ENCODE measurements at regions not wholly inside any gene's neighbourhood (a gene's known extent, or its start where the extent isn't known, plus 50 kb on each side); places are given as distances from the start of the nearest gene placed in this dataset.

DNA sequence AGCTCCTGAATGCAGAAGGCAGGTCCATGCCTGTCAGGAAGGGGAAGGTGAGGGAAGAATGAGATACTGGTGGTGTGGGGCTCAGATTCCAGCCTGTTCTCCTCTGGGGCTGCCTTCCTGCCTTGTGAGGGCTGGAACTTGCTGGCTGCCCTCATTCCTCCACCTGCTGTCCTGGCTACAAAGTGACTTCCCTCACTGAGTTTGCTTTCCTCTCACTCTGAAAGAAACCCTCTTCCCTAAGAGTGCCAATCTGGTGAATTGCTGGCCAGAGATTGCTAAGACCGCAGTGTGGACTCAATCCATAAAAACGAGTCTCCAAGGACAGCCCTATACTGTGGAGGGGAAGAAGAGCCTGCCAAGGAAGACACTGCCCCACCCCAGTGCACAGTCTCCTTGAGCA is 664.4 kb upstream of the HS6ST1 start:
- no peak for DNase-seq (ENCODE audit: low spot score)

DNA sequence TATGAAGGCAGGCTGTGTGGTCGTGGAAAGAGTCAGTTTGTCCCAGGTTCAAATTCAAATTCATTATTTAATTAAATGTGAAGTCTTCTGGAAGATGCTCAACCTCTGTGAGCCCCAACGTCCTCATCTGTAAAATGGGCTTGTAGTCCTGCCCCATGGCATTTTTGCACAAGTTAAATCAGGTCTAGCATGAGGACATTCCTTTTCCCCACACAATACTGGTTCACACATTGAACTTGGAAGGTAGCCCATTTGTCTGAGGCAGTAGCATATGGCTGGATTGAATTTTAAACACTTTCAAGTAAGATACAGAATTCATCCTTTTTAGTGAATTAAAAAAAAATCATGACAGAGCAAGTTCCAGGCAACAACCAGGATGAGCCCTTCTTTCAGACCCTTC is 665.4 kb upstream of the HS6ST1 start:
- DNase-seq (ENCODE audit: low spot score): no peak

DNA sequence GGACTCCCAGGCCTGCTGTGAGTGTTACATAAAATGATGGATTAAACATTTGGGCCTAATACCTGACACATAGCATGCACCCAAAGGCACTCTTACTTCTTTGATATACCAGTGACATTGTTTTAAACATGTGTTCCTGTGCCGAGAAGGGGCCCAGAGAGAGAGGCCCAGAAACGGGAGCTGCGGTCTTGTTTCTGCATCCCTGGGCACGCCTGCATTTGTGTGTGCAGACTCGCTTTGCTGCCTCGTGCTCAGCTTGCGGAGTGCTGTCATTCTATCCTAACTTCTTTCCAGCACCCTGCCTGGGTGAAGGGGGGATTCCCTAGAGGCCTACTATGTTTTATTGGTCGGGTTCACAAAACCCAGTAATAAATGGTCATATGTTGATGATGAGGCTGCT is 666.2 kb upstream of the HS6ST1 start:
- DNase-seq (ENCODE audit: low spot score): no peak

DNA sequence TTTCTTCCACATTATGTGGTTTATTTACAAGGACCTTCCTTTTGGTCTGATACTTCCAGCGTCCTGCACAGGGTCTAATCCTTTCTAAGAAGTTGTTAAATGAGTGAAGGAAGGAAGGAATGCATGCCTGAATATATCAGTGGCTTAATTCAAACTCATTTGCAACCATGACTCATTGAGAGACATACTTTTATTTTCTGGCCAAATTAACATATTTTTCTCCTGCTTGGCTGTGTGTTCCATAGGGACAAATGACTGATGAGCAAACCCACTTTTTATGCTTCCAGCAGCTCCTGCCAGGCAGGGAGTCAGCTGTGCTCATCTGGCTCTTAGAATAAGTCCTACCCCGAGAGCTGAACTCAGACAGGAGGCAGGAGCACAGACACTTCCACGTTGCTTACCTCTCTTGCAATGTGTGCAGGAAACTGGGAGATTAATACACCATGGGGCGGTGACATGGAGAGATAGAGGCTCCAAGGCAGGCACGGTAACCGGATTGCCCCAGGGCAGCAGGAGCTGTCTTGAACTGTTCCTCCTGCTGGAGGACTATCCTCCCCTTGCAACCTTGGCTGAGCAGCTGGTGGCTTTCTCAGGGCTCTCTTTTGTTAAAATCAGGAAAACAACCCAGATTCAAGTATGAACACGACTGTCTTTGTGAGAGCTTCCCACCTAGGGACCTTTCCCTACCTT is 667.5 kb upstream of the HS6ST1 start:
- no peak for DNase-seq (ENCODE audit: low spot score)

DNA sequence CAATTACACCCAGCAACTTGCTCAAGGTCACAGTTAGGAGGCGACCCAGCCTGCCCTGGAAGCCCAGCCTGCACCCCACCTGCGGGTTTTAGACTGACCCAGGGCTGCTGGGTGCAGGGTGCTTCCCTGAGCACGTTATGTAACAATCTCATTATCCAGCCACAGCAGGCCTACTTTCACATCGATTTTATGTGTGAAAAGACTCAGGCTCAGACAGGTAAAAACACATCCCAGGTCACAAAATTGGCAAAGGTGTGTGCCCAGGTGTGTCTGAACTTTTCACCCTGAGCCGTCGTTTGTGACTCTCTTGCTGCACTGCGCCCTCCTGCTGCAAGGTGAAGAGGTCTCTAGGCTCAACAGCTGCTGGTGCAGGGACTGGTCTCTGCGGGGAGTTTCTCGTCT is 668.2 kb upstream of the HS6ST1 start:
- no peak for DNase-seq (ENCODE audit: low spot score)

DNA sequence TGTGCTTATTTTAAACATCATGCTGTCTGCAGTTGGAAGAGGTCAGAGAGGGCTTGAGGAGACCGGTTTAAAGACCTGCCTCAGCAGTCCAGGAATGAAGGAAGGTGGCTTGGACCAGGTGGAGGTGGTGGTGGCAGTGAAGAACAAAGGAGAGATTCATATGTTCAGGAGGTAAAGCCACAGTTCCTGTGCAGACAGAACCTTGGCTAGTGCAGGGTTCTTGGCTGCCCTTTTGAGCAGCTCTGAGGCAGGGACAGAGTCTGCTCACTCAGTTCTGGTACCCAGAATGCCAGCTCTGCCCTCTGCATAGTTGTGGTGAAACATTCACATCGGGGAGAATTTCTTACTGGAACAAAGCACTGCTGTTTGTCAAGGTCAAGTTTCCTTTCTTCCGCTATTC is 669.7 kb upstream of the HS6ST1 start:
- no peak for DNase-seq (ENCODE audit: low spot score)

DNA sequence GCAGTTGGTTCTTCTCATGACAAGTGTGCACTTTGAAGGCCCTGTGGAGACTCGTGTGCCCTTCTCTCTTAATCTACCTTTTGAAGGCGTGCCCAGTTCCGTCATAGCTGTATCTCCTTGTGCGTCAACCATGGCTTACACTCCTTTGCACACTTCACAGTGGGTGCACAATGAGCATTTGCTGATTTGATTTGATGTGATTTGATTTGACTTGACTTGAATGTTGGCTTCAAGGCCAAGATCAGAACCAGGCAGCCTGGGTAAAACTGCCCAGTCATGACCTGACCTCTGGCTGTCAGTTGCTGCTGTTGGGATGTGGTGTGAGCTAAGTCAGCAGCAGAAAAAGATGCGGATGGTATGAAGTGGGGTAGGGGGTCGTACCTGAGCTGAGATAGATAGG is 670.3 kb upstream of the HS6ST1 start:
- DNase-seq (ENCODE audit: low spot score): no peak

DNA sequence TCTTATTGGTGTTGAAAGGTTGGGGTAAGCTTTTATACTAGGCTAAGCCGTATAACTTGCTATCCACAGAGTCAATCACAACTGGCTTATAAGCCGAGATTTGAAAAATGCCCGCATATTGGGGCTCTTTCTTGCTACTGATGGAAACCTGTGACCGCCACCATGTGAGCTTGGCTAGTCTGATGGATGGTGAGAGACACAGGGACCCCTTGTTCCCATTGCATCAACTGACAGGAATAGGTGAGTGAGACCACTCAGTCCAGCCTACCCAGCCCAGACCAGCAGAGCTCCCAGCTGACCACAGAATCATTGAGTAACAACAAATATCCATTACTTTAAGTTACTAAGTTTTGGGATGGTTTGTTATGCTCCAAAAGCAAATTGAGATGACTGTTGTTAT is 676.4 kb upstream of the HS6ST1 start:
- DNase-seq (ENCODE audit: low spot score): no peak

DNA sequence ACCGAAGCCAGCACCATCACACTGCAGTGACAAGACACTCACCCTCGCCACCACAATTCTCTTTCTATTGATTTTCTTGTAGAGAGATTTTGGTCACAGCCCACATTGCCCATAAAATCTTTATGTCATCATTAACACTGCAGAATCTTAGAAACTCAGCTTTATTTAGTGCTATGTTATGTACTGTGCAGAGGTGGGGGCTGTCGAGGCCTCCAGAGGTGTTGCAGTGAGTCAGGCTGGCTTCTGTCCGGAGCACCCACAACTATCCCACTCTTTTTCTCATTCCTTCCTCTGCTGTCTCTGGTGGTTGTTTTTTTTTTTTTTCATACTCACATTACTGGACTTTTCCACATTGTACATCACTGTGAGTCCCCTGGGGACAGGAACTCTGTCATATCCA is 677.4 kb upstream of the HS6ST1 start:
- no peak for DNase-seq (ENCODE audit: low spot score)

DNA sequence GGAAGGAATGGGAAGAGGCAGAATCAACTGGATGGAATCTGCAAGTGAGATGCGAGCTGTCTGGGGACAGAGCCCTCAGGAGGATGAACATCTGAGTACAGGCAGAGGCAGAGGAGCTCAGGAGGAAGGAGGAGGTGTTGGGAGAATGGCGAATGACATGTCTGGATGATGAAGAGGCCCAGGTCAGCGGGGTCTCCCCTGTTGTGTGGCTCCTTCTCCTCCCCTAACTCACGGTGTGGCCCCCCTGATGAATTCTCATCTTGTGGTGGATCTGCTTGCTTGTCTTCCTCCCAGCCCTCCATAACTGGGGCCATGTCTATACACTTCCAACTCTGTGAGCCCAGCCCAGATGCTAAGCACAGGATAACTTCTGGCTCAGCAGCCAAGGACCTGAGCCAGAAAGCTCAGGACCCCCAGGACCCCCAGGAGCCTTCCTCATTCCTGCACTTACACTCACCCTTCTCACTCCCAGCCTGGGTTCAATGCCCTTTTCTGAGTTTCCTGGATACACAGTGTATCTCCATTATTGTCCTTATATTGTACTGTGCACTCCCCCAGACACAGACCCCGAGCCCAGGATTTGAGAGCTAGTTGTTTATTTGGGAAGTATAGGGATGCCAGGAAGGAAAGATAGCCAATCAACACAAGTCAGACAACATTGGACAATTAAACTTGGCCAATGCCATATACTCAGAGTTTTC is 678.6 kb upstream of the HS6ST1 start:
- no peak for DNase-seq (ENCODE audit: low spot score)

DNA sequence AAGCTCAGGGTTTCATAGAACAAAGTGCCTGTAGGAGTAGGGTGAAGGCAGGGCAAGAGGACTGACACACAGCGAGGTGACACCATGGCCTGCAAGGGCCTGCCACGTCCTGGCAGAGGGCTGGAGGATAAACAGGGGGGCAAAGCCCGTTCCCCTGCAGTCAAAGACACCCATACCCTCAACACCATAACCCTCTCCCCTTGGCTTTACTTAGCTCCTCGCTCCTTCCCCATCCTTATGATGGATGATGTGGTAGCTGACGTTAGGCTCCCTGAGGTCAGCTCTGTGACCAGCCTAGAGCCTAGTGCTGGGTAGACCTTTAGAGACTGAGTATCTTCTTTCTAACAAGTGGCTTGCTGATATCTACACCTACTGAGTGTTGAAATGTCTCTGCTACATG is 683.3 kb upstream of the HS6ST1 start:
- no peak for DNase-seq (ENCODE audit: low spot score)

DNA sequence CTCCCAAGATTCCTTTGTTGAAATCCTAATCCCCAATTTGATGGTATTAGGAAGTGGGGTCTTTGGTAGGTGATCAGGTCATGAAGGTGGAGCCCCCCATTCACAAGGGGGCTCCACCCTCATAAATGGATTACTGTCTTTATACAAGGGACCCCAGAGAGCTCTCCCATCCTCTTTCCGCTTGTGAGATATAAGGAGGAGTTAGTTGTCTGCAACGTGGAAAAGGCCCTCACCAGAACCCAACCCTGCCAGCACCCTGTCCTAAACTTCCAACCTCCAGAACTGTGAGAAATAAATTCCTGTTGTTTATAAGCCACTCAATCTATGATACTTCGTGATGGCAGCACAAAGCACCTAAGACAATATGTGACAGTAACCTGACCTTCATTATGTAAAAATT is 684.1 kb upstream of the HS6ST1 start:
- DNase-seq (ENCODE audit: low spot score): no peak

DNA sequence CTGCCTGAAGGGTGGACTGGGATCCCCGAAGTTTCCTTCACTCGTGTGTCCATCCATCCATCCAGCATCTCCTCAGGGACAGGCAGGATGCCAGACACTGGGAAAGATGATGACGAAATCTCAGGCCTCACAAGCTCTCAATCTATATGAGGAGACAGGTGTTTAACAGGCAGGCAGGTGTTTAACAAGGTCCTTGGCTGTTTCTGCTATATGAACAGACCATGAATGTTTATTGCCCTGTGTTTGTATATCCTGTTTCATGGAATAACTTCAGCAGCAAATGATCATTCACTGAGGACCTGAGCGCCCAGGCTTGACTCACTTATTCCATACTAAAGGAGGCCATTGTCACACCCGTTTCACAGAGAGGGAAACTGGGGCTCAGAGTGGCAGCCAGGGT is 685.8 kb upstream of the HS6ST1 start:
- no peak for DNase-seq (ENCODE audit: low spot score)

DNA sequence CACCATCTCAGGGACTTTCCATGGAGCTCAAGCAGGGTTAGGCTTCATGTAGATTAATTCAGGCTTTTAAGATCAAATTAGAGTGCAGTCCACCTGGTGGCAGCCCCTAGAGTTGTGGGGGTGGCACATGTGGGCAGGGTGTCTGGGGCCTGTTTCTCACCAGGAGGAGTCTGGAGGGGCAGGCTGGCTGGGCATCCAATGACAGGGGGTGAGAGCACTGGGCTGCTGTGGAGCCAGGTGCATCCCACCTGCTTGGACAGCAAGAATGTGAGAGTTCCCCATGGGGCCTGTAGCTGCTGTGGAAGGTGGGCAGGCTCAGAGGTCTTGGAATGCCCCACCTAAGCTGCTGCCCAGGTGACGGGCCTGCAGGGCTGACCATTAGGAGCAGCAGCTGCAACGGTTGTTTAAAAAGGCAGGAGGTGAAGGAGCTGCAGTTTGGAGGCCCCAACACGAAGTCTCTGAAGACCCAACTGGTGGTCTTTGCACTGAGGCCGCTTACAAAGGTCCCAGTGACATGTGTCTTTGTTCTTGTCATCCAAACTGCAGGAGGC is 686.3 kb upstream of the HS6ST1 start:
- DNase-seq (ENCODE audit: low spot score): no peak

DNA sequence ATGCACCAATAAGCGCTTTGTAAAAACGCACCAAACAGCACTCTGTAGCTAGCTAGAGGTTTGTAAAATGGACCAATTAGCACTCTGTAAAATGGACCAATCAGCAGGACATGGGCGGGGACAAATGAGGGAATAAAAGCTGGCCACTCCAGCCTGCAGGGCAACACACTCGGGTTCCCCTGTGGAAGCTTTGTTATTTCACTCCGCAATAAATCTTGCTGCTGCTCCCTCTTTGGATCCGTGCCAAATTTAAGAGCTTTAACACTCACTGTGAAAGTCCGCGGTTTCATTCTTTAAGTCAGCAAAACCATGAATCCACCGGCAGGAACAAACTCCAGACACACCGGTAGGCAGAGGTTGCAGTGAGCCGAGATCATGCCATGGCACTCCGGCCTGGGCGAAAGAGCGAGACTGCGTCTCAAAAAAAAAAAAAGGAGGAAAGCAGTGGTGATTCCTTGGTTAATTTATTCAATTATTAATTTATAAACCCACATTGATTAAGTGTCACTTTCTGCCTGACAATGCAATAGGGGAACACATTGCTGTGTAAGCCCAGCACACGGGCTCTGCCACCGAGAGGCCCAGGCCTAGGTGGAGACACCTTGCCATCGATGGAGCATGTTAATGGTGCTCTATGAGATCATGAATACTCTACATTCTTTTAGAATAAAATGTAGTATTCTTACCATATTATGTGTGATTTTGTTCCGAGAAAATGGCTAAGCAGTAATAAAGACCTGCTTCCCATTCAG is 687.6 kb upstream of the HS6ST1 start:
- no peak for DNase-seq (ENCODE audit: low spot score)

DNA sequence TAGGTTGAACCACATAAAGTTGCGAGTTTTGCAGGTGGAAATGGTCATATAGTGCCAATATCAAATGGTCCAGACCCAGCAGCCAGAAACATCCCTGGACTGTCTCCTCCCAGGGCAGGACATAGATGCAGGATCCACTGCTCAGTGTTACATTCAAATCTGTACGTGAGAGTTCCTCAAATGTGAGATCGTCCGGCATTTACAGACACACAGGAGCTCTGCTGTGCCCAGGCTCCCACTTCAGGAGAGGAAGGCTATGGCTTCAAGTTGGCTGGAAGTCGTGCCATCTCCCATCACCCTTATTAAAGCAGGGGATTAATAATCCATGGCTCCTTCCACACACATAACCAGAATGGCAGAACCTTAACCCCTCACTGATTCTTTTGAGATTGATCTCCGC is 688.2 kb upstream of the HS6ST1 start:
- DNase-seq (ENCODE audit: low spot score): no peak

DNA sequence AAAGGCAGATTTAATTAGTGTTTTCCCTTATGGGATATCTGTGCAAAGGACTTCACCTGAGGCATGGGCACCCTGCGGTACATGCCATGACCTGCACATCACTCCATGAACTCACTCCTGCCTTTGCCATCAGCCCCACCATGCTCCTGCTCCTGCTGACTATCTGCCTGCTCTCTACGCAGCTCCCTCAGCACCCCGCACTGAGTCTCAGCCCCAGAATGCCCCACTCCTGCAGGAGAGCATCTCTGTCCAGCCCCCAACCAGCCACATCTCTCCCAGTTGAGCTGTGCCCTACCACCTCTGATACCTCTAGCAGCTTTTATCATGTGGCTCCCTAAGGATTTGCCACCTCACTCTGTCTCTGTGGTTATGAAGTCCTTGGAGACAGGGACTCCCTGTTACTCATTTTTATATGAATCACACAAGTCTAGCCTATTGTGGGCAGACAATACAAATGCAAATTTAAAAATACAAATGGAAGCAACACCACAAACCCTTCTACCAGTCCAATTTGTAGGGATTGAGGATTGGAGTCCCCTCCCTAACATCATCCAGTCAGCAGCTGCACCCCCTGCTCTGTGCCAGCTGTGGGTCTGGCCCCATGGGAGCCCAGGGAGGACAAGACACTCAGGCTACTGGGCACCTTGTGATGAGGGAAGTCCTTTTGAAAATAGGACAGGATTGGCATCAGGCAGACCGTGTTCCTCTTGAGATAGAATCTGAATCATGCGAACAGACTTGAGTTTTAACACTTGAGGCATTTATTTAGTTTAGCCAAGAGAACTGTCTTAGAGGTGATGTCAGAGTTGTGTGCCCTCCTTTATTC is 689.6 kb upstream of the HS6ST1 start:
- DNase-seq (ENCODE audit: low spot score): no peak

DNA sequence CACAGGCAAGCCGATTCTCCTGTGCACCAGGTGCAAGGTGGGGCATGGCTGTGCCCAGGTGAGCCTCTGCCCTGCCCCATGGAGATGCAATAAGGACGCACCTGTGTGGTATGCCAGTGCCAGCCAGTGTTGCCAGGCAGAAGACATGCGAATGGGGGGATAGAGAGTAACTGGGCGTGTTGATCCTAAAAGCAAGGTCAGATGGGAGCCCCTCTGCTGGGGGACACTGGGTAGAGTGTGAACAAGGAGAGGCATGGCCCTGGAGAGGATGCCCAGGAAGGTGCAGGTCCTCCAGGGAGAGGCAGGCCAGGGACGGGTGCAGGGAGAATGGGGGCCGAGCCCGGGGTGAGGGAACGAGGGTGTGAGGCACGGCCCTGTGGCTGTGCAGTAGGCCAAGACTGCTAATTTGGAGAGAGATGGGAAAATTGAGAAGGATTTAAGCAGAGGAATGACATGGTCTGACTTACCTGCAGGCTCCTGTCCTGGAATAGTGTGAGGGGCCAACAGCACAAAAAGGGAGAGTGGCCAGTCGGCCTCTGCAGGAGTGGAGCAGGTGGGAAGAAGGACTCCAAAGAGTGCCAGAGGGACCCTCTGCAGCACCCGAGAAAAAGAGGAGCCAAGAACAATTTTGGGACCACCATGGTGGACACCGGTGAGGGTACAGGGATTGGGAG is 690.4 kb upstream of the HS6ST1 start:
- no peak for DNase-seq (ENCODE audit: low spot score)

DNA sequence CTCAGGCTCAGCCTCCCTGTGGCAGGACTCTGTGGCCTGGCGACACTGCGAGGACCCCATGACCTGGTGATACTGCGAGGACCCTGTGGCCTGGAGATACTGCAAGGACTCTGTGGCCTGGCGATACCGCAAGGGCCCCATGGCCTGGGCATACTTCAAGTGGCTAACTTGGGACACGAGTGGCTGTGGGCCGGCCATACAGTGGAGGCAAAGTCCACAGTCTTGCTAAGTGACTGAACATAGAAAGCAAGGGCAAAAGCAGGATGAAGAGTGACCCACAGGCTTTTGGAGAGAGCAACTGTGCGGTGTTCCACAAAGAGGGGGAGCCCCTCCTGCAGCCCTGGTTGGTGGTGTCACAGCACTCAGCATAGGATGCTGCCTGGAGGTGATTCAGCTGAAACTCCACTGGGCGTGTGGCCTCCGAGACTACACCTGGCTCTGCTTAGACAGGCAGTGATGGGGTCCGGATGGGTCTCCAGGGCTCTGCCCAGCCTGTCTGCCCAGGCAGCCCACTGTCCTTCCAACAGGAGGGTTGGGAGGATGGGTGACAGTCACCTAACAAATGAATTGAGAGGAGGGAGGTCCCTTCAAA is 691.0 kb upstream of the HS6ST1 start:
- no peak for DNase-seq (ENCODE audit: low spot score)

DNA sequence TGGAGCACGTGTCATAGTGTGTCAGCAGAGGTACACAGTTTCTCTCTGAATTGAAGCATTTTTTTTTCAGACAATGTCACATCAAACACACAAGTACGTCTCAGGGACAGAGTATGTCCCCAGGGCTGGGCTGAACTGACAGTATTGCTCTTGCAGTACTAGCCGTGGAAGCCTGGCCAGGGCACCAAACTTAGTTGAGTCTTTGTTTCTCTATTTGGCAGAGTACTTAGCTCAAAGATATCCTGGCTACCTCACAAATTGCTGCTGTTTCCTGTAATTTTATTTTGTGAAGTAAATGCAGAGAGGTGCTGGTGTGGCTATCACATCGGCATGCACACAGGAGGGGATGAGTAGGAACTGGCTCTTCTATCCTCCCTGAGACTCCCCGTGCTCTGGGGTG is 691.6 kb upstream of the HS6ST1 start:
- DNase-seq (ENCODE audit: low spot score): no peak

DNA sequence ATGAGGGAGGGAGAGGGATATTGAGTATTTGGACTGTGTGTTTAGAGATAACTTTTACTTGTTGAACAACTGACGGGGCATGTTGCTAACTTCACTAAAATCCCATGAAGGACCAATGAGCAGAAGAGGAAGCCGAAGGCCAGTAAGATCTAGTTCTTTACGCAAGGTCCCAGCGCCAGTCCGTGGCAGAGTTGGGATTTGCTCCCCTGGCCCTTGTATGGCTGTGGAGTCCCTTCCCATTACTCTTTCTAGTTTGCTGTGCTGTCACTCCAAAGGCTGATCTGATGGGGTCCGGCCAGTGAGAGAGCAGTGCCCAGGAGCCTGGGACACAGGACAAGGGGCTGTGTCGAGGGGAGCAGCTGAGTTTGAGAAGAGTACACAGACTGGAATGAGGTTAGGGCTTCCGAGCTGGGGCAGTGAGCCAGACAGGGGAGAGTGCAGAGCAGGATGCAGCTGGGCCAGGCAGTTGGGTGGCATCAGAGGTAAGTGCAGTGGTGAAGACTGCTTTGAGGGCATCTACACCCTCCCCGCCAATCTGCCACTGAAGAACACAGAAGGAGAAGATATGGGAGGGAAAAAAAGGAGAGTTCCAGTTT is 692.9 kb upstream of the HS6ST1 start:
- DNase-seq (ENCODE audit: low spot score): no peak
